ENCODE measurements at regions not wholly inside any gene's neighbourhood (a gene's known extent, or its start where the extent isn't known, plus 50 kb on each side); places are given as distances from the start of the nearest gene placed in this dataset.

- 36 to 52% methylated on average over 3 of the region's 3 CpGs for WGBS, 2 donors (ENCODE audit: low coverage in 1 of 2)
- no peak overlapping the region for H3K27ac ChIP-seq
Measured at GRCh38 chr2:58633613-58634365, 392.7 kb upstream of the FANCL start.

GRCh38 chr2:58631986-58632385, 390.9 kb upstream of the FANCL start:
- WGBS, 2 donors (ENCODE audit: low coverage in 1 of 2): 83 to 84% methylated on average over 1 of the region's 1 CpG
- Histone ChIP-seq H3K27me3 (no peaks in the 10 kb centered on the region), H3K9me3 (no peaks in the 10 kb centered on the region), H3K27ac (no peak overlapping the region), H3K4me3 (no peak overlapping the region), H3K4me1 (no peaks in the 10 kb centered on the region), H3K36me3 (no peaks in the 10 kb centered on the region)
- intact Hi-C loops (cut with DNase I; ENCODE audit: low total_unique reads): no loop called here
- in situ Hi-C loops (cut with MboI; ENCODE audit: low pct_ligation_motif_present in 1 of 4, low pct_unique_long_range_greater_than_20kb in 1 of 4, low sequenced_read_pairs in 3 of 4): no loop called here
- no peak for DNase-seq
- TF ChIP-seq EP300 (IDR thresholded peaks at IDR 0.05; ENCODE audit: low read depth) (no peak), POLR2AphosphoS5 (IDR thresholded peaks at IDR 0.05) (no peak), CTCF (IDR thresholded peaks at IDR 0.05) (no peak), POLR2A (IDR thresholded peaks at IDR 0.05) (no peak)

More at GRCh38 chr2:58633613-58634365, 392.7 kb upstream of the FANCL start:
- in situ Hi-C loops (cut with MboI; ENCODE audit: low pct_ligation_motif_present in 1 of 4, low pct_unique_long_range_greater_than_20kb in 1 of 4, low sequenced_read_pairs in 3 of 4) (no loop called here), intact Hi-C loops (cut with DNase I; ENCODE audit: low total_unique reads) (no loop called here)
- no peak overlapping the region for H3K4me3 ChIP-seq
- H3K27me3 ChIP-seq: no peaks in the 10 kb centered on the region
- no peaks in the 10 kb centered on the region for H3K36me3 ChIP-seq
- no peak for TF ChIP-seq CTCF (IDR thresholded peaks at IDR 0.05)
- TF ChIP-seq POLR2A (IDR thresholded peaks at IDR 0.05): no peak
- no peak for TF ChIP-seq POLR2AphosphoS5 (IDR thresholded peaks at IDR 0.05)
- no peak for TF ChIP-seq EP300 (IDR thresholded peaks at IDR 0.05; ENCODE audit: low read depth)
- no peaks in the 10 kb centered on the region for H3K4me1 ChIP-seq
- no peak for DNase-seq
- no peaks in the 10 kb centered on the region for H3K9me3 ChIP-seq

- Histone ChIP-seq H3K36me3 (no peaks in the 10 kb centered on the region), H3K9me3 (no peaks in the 10 kb centered on the region), H3K27me3 (no peaks in the 10 kb centered on the region), H3K4me3 (no peak overlapping the region), H3K4me1 (no peaks in the 10 kb centered on the region), H3K27ac (no peak overlapping the region)
- no peak for TF ChIP-seq POLR2AphosphoS5 (IDR thresholded peaks at IDR 0.05)
- TF ChIP-seq EP300 (IDR thresholded peaks at IDR 0.05; ENCODE audit: low read depth): no peak
- TF ChIP-seq POLR2A (IDR thresholded peaks at IDR 0.05): no peak
- no peak for TF ChIP-seq CTCF (IDR thresholded peaks at IDR 0.05)
- no peak for DNase-seq
- 78 to 83% methylated on average over 4 of the region's 4 CpGs for WGBS, 2 donors (ENCODE audit: low coverage in 1 of 2)
- in situ Hi-C loops (cut with MboI; ENCODE audit: low pct_ligation_motif_present in 1 of 4, low pct_unique_long_range_greater_than_20kb in 1 of 4, low sequenced_read_pairs in 3 of 4): no loop called here
- intact Hi-C loops (cut with DNase I; ENCODE audit: low total_unique reads): no loop called here
Measured at GRCh38 chr2:58629545-58630119, 388.5 kb upstream of the FANCL start.

- intact Hi-C loops (cut with DNase I; ENCODE audit: low total_unique reads) (no loop called here), in situ Hi-C loops (cut with MboI; ENCODE audit: low pct_ligation_motif_present in 1 of 4, low pct_unique_long_range_greater_than_20kb in 1 of 4, low sequenced_read_pairs in 3 of 4) (no loop called here)
- Histone ChIP-seq H3K4me3 (no peak overlapping the region), H3K4me1 (no peaks in the 10 kb centered on the region), H3K36me3 (no peaks in the 10 kb centered on the region), H3K27ac (no peak overlapping the region), H3K9me3 (no peaks in the 10 kb centered on the region), H3K27me3 (no peaks in the 10 kb centered on the region)
- WGBS, 2 donors (ENCODE audit: low coverage in 1 of 2): 93% methylated on average over 1 of the region's 1 CpG
- TF ChIP-seq POLR2A (IDR thresholded peaks at IDR 0.05) (no peak), CTCF (IDR thresholded peaks at IDR 0.05) (no peak), EP300 (IDR thresholded peaks at IDR 0.05; ENCODE audit: low read depth) (no peak), POLR2AphosphoS5 (IDR thresholded peaks at IDR 0.05) (no peak)
- no peak for DNase-seq
Measured at GRCh38 chr2:58620896-58621295, 379.8 kb upstream of the FANCL start.

Data from transverse colon (tissue), 4 donors.